GM19395 (cell line): ENCODE measurements at regions not wholly inside any gene's neighbourhood (a gene's known extent, or its start where the extent isn't known, plus 50 kb on each side); places are given as distances from the start of the nearest gene placed in this dataset.
"Not testable (repeated sequence)": the region's sequence is repeated elsewhere in the genome, so short reads cannot be mapped to it uniquely, and the experiment has no call there.

Experiments used
- ATAC-seq: cut with Tn5 transposase; IDR thresholded peaks from one replicate; pipeline ENCODE4 v1.9.1; 2021; ENCODE audit warnings: mild to moderate bottlenecking, moderate library complexity; ENCODE audit not compliant: unreplicated experiment

- ATAC-seq, result no peak
Observed at GRCh38 chr10:36026656-36027390, 384.7 kb upstream of the FZD8 start.

GRCh38 chr10:36026081-36026480 is 384.0 kb upstream of the FZD8 start:
- ATAC-seq, result no peak

GRCh38 chr10:36023939-36024338 is 381.8 kb upstream of the FZD8 start:
- no peak for ATAC-seq

GRCh38 chr10:36021096-36021495 is 379.0 kb upstream of the FZD8 start:
- ATAC-seq, result no peak

- ATAC-seq, result no peak
Observed at GRCh38 chr10:36019749-36020148, 377.7 kb upstream of the FZD8 start.

- no peak for ATAC-seq
Observed at GRCh38 chr10:36018996-36019395, 376.9 kb upstream of the FZD8 start.

- ATAC-seq, result no peak
Observed at GRCh38 chr10:36017137-36017536, 375.0 kb upstream of the FZD8 start.

GRCh38 chr10:36007369-36007768 is 365.3 kb upstream of the FZD8 start:
- no peak for ATAC-seq

GRCh38 chr10:36003688-36004087 is 361.6 kb upstream of the FZD8 start:
- ATAC-seq, result no peak

GRCh38 chr10:36003031-36003600 is 361.0 kb upstream of the FZD8 start:
- ATAC-seq, result no peak

GRCh38 chr10:36002445-36002844 is 360.3 kb upstream of the FZD8 start:
- no peak for ATAC-seq

GRCh38 chr10:36000754-36001153 is 358.7 kb upstream of the FZD8 start:
- ATAC-seq, result not testable (repeated sequence)

- ATAC-seq, result no peak
Observed at GRCh38 chr10:35998026-35998425, 355.9 kb upstream of the FZD8 start.

GRCh38 chr10:35995485-35995884 is 353.4 kb upstream of the FZD8 start:
- no peak for ATAC-seq

- ATAC-seq, result no peak
Observed at GRCh38 chr10:35993591-35994515, 351.8 kb upstream of the FZD8 start.

GRCh38 chr10:35992107-35992506 is 350.0 kb upstream of the FZD8 start:
- ATAC-seq, result no peak

- ATAC-seq, result no peak
Observed at GRCh38 chr10:35986756-35987502, 344.8 kb upstream of the FZD8 start.

GRCh38 chr10:35979116-35979515 is 337.0 kb upstream of the FZD8 start:
- no peak for ATAC-seq

GRCh38 chr10:35973912-35974591 is 332.0 kb upstream of the FZD8 start:
- not testable (repeated sequence) for ATAC-seq

GRCh38 chr10:35972275-35972674 is 330.2 kb upstream of the FZD8 start:
- ATAC-seq, result no peak
